Adrenal gland (tissue), 5 donors: ENCODE measurements at regions not wholly inside any gene's neighbourhood (a gene's known extent, or its start where the extent isn't known, plus 50 kb on each side); places are given as distances from the start of the nearest gene placed in this dataset.

Experiments
- CTCF ChIP-seq, 6 experiments: fragments of 450-650 bp in 4 of 6; fragments of 200-600 bp in 2 of 6; sonication (generic) in 1 of 6; IDR thresholded peaks; 1 replicate in 5 of 6; 2 replicates in 1 of 6; pipeline versions ENCODE4 v1.5.1 to v1.8.0; 2016 to 2021; ENCODE audit warnings: antibody characterized with exemption in 6 of 6, mild to moderate bottlenecking in 2 of 6, moderate library complexity in 1 of 6
- POLR2A ChIP-seq, 2 donors: fragments of 450-650 bp; IDR thresholded peaks; one replicate each; pipeline ENCODE4 v1.6.1; 2017; ENCODE audit warnings: antibody characterized with exemption in 2 of 2, mild to moderate bottlenecking in 2 of 2, moderate library complexity in 1 of 2
- donor health status: DM: no; HTN: no; CAD: no.

- TF ChIP-seq CTCF (IDR thresholded peaks at IDR 0.05) (no peak), POLR2A (IDR thresholded peaks at IDR 0.05) (no peak)
Measured at GRCh38 chr9:20022410-20022809, 233.6 kb upstream of the SLC24A2 start.
